Prostate gland (tissue), 2 donors: ENCODE measurements at regions not wholly inside any gene's neighbourhood (a gene's known extent, or its start where the extent isn't known, plus 50 kb on each side); places are given as distances from the start of the nearest gene placed in this dataset.

ENCODE experiments used
- CTCF ChIP-seq, 4 experiments: fragments of 200-600 bp in 2 of 4; fragments of 450-650 bp in 2 of 4; sonication (generic) in 2 of 4; IDR thresholded peaks; 1 replicate in 3 of 4; 2 replicates in 1 of 4; pipeline ENCODE4 v1.5.1; 2016 to 2019; ENCODE audit warnings: antibody characterized with exemption in 4 of 4, mild to moderate bottlenecking in 2 of 4, moderate library complexity in 2 of 4
- POLR2A ChIP-seq: fragments of 450-650 bp; IDR thresholded peaks from one replicate; pipeline ENCODE4 v1.6.1; 2016; ENCODE audit warnings: antibody characterized with exemption, mild to moderate bottlenecking
- POLR2AphosphoS5 ChIP-seq: sonication (generic); formaldehyde crosslinking; IDR thresholded peaks from one replicate; pipeline ENCODE4 v1.6.1; 2017; ENCODE audit warnings: antibody characterized with exemption

- TF ChIP-seq CTCF (IDR thresholded peaks at IDR 0.05) (no peak), POLR2A (no peak), POLR2AphosphoS5 (no peak)
These were observed 1066.8 kb upstream of the ADGRL3 start for GRCh38 chr4:60133375-60133774.
